Activated naive CD4-positive, alpha-beta T cell treated with anti-CD3 and anti-CD28 coated beads, Interleukin-2, amount 10 ng/mL, durations not matched to agents 7 days and 5 days (primary cell): ENCODE measurements at regions not wholly inside any gene's neighbourhood (a gene's known extent, or its start where the extent isn't known, plus 50 kb on each side); places are given as distances from the start of the nearest gene placed in this dataset.
"Not testable (repeated sequence)": the region's sequence is repeated elsewhere in the genome, so short reads cannot be mapped to it uniquely, and the experiment has no call there.

ENCODE experiments used
- CTCF ChIA-PET: fragments of 350-600 bp; sonication (Branson Sonifier 250); formaldehyde crosslinking; loops from one replicate; lab custom pipeline; 2021; ENCODE audit warnings: antibody characterized with exemption; lab: Charles Lee
- DNase-seq: peaks from one replicate; pipeline ENCODE4 v3.0.0-alpha.2; 2020
- H3K27ac Mint-ChIP-seq: one replicate; pipeline ENCODE4 v1.8.0; 2021; ENCODE audit warnings: mild to moderate bottlenecking, moderate library complexity, mixed read lengths
- H3K27me3 Mint-ChIP-seq: one replicate; pipeline ENCODE4 v1.8.0; 2021; ENCODE audit warnings: mild to moderate bottlenecking, mixed read lengths
- H3K36me3 Mint-ChIP-seq: one replicate; pipeline ENCODE4 v1.8.0; 2021; ENCODE audit warnings: mixed read lengths
- H3K4me1 Mint-ChIP-seq: one replicate; pipeline ENCODE4 v1.8.0; 2021; ENCODE audit warnings: mixed read lengths
- H3K4me3 Mint-ChIP-seq: one replicate; pipeline ENCODE4 v1.8.0; 2021; ENCODE audit warnings: mild to moderate bottlenecking, moderate library complexity, mixed read lengths
- H3K9me3 Mint-ChIP-seq: one replicate; pipeline ENCODE4 v1.8.0; 2021; ENCODE audit warnings: mixed read lengths

DNA sequence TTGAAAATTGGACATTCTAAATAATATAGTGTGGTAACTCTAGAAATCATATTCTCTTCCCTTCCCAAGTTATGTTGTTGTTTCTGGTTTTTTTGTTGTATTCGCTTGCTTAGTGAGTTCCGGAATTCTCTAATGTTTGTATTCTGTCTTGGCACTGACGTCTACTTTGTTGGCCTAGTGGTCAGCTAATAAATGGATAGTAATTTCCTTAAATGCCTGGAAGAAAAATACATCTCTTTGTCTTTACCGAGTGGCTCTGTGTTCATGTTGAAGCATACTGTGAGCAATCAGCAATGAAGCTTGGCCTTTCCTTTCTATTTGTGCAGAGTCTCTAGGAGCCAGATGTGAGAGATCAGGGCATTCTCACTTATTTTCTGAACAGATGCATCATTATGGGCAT, 1225.7 kb downstream of the JRKL start:
- no peak overlapping the region for H3K4me3 Mint-ChIP-seq
- H3K27ac Mint-ChIP-seq = no peak overlapping the region
- DNase-seq = no peak
- H3K9me3 Mint-ChIP-seq = peaks cover 8% of the 10 kb centered on the region
- H3K36me3 Mint-ChIP-seq = no peaks in the 10 kb centered on the region
- no peaks in the 10 kb centered on the region for H3K27me3 Mint-ChIP-seq
- CTCF ChIA-PET = no interaction called here
- no peaks in the 10 kb centered on the region for H3K4me1 Mint-ChIP-seq

DNA sequence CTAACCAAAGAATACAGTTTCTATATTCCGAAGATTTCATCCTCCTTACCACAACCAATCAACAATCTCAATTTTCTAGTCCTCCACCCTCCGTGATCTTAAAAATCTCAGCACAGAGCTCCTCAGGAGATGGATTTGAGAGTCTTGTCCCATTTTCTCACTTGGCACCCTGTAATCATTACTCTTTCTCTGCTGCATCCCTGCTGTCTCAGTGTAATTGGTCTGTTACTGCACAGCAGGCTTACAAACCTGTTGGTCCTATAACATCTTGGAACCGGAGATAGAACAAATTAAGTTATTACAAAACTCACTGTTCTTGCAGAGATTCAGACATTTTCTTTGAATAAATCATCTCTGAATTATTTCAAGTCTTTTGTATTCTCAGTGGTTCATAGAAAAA, 1227.2 kb downstream of the JRKL start:
- CTCF ChIA-PET = no interaction called here
- Mint-ChIP-seq H3K27me3 (no peaks in the 10 kb centered on the region), H3K4me1 (no peaks in the 10 kb centered on the region), H3K4me3 (no peak overlapping the region), H3K9me3 (peaks cover 8% of the 10 kb centered on the region), H3K36me3 (no peaks in the 10 kb centered on the region), H3K27ac (no peak overlapping the region)
- no peak for DNase-seq

DNA sequence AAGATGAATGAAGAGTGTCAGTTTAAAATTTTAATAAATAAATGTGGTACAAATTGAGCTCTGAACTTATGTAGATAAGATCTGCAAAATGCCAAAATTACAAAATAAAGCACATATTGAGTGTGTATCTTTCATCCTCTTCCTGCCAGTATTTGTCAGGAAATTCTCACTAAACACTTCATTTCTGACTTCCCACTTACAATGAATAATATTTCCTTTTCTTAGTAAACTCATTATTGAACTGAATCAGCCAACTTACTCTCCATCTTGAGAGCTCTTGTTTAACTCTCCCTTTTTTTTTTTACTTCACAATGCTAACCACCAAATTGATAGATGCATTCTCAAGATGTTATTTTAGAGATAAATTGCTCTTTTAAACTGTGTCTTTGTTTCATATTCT, 1230.2 kb downstream of the JRKL start:
- Mint-ChIP-seq H3K27ac (no peak overlapping the region), H3K27me3 (no peaks in the 10 kb centered on the region), H3K36me3 (no peaks in the 10 kb centered on the region), H3K4me3 (no peak overlapping the region), H3K4me1 (no peaks in the 10 kb centered on the region), H3K9me3 (peaks cover 8% of the 10 kb centered on the region)
- CTCF ChIA-PET = no interaction called here
- DNase-seq = no peak

DNA sequence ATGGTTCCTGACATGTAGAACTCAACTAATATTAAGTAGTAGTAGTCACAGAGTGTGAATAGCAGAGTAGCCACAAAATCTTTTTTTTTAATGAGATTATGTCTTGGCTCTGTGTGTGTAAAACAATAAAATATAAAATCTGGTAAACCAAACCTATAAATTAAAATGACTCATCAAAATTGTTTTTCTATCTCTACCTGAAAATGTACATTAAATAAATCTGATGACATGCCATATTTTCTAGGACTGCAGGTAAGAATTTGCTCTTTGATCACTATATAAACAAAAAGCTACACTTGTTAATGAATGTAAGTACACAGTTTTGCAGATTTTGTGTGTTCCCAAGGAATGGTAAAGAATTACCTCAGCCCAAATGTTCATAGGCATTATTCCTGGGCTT, 1231.5 kb downstream of the JRKL start:
- H3K27me3 Mint-ChIP-seq = no peaks in the 10 kb centered on the region
- DNase-seq = no peak
- CTCF ChIA-PET = no interaction called here
- no peak overlapping the region for H3K27ac Mint-ChIP-seq
- no peak overlapping the region for H3K4me3 Mint-ChIP-seq
- peaks cover 4% of the 10 kb centered on the region for H3K9me3 Mint-ChIP-seq
- no peaks in the 10 kb centered on the region for H3K36me3 Mint-ChIP-seq
- H3K4me1 Mint-ChIP-seq = no peaks in the 10 kb centered on the region

DNA sequence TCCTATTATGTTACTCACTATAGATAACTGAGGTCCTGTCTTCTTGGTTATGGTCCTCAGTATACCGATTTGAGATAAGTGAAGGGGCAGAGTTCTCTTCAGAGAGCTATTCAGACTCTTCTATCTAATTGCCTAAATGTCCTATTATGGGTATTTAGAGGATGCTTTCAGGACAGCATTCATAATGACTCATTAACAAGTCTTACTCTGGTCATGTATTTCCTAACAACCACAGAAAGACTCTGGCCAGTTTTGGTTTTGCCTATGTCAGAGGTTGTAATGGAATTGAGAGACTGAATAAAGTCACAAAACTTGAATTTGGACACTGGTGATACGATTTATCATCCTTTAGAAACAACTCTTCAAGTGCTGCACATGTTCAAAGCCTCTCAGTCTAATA, 1233.0 kb downstream of the JRKL start:
- no peak overlapping the region for H3K4me3 Mint-ChIP-seq
- CTCF ChIA-PET = no interaction called here
- no peak overlapping the region for H3K27ac Mint-ChIP-seq
- no peak for DNase-seq
- H3K4me1 Mint-ChIP-seq = no peaks in the 10 kb centered on the region
- no peaks in the 10 kb centered on the region for H3K27me3 Mint-ChIP-seq
- H3K9me3 Mint-ChIP-seq = no peaks in the 10 kb centered on the region
- H3K36me3 Mint-ChIP-seq = no peaks in the 10 kb centered on the region

DNA sequence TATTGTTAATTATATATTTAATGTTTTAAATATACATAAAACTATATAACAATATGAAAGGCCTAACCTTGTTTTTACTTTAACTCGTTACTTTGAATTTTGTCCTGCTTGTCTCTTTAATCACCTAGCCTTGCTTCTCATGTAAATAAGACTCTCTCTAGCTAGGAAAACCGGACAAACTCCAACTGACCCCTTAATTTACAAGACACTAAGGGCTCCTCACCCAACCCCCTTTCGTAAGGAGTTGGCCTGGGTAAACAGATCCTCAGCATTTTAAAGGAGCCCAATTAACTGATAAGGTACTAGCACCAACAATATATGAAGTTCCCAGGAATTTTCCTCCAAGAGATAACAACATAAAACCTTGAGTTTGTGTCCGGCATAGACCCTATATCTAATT, 1246.9 kb downstream of the JRKL start:
- DNase-seq, H3K36me3 Mint-ChIP-seq, H3K27ac Mint-ChIP-seq, H3K4me3 Mint-ChIP-seq, H3K27me3 Mint-ChIP-seq, CTCF ChIA-PET, H3K4me1 Mint-ChIP-seq: not testable (repeated sequence)
- H3K9me3 Mint-ChIP-seq = peaks cover 16% of the 10 kb centered on the region

DNA sequence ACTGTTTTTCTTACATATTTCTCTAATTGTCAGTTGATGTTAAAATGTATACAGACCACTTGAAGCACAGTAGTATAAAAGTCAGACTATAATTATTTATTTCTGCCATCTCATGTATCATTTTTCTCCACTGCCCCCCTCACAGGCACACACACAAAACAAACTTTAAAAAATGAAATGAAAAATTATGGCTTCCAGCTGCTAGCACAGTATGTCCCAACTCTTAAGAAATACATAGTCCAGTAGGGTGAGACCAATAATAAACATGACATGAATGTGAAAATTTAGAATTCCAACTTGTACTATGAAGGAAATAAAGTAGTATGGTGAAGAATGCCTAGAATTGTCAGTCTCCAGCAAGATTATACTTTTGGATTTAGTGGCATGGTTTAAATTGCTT, 1247.9 kb downstream of the JRKL start:
- CTCF ChIA-PET = no interaction called here
- Mint-ChIP-seq H3K4me1 (no peaks in the 10 kb centered on the region), H3K9me3 (peaks cover 14% of the 10 kb centered on the region), H3K36me3 (no peaks in the 10 kb centered on the region), H3K27me3 (no peaks in the 10 kb centered on the region), H3K27ac (no peak overlapping the region), H3K4me3 (no peak overlapping the region)
- DNase-seq = no peak

DNA sequence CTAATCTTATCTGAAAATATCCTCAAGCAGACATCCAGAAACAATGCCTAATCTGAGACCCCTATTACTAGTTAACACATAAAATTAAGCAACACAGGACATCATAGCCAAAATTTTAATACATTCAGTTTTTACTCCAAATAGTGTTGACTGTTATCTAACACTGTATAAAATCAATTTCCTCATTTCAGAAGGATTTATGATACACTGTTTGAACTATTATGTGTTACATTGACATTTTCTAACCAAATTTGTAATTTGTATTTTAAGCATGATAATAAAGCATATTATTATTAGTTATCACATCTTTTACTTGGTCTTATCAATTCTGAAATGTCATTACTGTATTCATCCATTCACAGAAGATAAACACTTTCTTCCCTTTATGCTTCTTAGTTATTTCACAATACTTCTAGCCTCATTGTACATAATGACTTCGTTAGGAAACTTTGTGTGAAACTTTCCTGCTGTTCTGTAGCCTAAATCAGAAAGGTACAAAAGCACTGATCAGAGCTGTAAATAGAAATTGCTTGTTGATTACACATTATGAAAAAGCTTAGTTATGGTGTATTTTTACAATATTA, 1248.9 kb downstream of the JRKL start:
- no peak overlapping the region for H3K27ac Mint-ChIP-seq
- no peaks in the 10 kb centered on the region for H3K36me3 Mint-ChIP-seq
- DNase-seq = no peak
- CTCF ChIA-PET = no interaction called here
- H3K27me3 Mint-ChIP-seq = no peaks in the 10 kb centered on the region
- H3K4me1 Mint-ChIP-seq = no peaks in the 10 kb centered on the region
- no peak overlapping the region for H3K4me3 Mint-ChIP-seq
- peaks cover 13% of the 10 kb centered on the region for H3K9me3 Mint-ChIP-seq

DNA sequence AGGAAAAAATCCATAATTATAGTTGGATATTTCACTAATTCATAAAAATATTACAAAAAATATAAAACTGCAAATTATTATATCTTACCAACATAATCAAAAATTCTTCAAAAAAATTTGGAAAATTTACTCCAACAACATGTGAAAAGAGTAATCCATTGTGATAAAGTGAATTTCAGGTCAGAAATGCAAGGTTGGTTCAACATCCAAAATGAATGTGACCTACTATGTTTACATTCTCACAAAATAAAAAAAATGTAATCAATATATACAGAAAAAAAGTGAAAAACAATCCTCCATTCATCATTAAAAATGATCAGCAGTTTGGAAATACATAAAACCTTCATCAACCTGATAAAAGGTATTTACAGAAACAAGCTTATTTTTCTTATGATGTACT, 1252.2 kb downstream of the JRKL start:
- Mint-ChIP-seq H3K27ac (no peak overlapping the region), H3K36me3 (no peaks in the 10 kb centered on the region), H3K27me3 (no peaks in the 10 kb centered on the region), H3K9me3 (peaks cover 12% of the 10 kb centered on the region), H3K4me1 (no peaks in the 10 kb centered on the region), H3K4me3 (no peak overlapping the region)
- CTCF ChIA-PET = no interaction called here
- DNase-seq = no peak

DNA sequence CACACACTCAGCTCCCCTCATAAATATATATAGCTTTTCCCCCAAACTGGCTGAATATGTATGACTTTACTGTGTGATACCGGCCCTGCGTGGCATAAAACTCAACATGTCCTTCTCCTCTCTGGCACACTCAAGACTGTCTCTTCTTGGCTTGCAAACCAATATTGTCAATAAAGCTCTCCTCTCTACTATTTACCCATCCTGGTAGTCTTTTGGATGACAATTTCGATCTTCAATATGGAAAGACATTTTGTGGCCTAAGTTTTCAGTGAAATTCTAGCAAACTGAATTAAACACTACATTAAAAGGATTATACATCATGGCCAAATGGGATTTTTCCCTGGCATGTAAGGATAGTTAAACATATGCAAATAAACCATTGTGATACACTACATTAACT, 1255.9 kb downstream of the JRKL start:
- Mint-ChIP-seq H3K36me3 (no peaks in the 10 kb centered on the region), H3K4me1 (no peaks in the 10 kb centered on the region), H3K9me3 (peaks cover 15% of the 10 kb centered on the region), H3K27ac (no peak overlapping the region), H3K4me3 (no peak overlapping the region), H3K27me3 (no peaks in the 10 kb centered on the region)
- DNase-seq = no peak
- CTCF ChIA-PET = no interaction called here

DNA sequence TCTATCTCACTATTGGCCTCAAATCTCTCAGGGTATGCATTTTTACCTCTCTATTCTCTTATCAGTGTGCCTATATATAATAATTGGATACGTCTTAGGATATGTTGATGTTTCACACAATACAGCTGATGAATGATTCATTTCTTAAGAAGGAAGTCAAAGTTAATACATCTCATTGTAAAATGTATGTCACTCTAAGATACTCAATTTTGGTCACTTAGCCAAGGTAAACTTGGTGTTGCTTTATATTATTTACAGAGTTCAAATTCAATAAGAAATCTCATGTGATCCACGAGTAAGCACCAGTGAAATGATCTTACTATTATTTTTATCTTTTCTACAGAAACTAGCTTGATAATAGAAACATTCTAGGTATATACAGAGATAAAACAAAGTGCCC, 1266.5 kb downstream of the JRKL start:
- H3K4me3 Mint-ChIP-seq = no peak overlapping the region
- H3K27ac Mint-ChIP-seq = no peak overlapping the region
- H3K27me3 Mint-ChIP-seq = no peaks in the 10 kb centered on the region
- DNase-seq = no peak
- CTCF ChIA-PET = no interaction called here
- no peaks in the 10 kb centered on the region for H3K4me1 Mint-ChIP-seq
- H3K36me3 Mint-ChIP-seq = no peaks in the 10 kb centered on the region
- H3K9me3 Mint-ChIP-seq = no peaks in the 10 kb centered on the region

DNA sequence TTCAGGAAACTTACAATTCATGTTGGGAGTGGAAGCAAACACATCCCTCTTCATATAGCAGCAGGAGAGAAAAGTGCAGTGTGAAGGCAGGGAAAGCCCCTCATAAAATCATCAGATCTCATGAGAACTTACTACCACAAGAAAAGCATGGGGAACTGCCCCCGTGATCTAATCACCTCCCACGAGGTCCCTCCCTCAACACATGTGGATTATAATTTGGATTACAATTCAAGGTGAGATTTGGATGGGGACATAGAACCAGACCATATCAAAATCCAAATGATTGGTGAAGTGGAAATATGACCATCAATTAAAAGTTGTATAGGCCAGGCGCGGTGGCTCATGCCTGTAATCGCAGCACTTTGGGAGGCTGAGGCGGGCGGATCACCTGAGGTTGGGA, 1268.0 kb downstream of the JRKL start:
- Mint-ChIP-seq H3K27ac (no peak overlapping the region), H3K9me3 (no peaks in the 10 kb centered on the region), H3K36me3 (no peaks in the 10 kb centered on the region), H3K27me3 (no peaks in the 10 kb centered on the region), H3K4me3 (no peak overlapping the region), H3K4me1 (no peaks in the 10 kb centered on the region)
- CTCF ChIA-PET = no interaction called here
- DNase-seq = no peak

DNA sequence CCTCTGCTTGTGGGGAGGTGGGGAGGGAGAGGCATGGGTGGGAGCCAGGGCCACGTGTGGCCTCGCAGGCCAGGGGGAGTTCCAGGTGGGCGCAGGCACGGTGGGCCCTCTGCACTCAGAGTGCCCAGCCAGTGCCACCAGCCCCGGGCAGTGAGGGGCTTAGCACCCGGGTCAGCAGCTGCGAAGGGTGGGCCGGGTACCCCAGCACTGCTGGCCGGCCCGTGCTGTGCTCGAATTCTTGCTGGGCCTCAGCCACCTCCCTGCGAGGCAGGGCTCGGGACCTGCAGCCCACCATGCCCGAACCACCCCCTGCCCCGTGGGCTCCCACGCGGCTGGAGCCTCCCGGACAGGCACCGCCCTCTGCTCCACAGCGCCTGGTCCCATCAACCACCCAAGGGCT, 1277.2 kb downstream of the JRKL start:
- Mint-ChIP-seq H3K27me3 (no peaks in the 10 kb centered on the region), H3K27ac (no peak overlapping the region), H3K36me3 (no peaks in the 10 kb centered on the region), H3K4me3 (no peak overlapping the region), H3K4me1 (no peaks in the 10 kb centered on the region), H3K9me3 (peaks cover 6% of the 10 kb centered on the region)
- no peak for DNase-seq
- CTCF ChIA-PET = no interaction called here

DNA sequence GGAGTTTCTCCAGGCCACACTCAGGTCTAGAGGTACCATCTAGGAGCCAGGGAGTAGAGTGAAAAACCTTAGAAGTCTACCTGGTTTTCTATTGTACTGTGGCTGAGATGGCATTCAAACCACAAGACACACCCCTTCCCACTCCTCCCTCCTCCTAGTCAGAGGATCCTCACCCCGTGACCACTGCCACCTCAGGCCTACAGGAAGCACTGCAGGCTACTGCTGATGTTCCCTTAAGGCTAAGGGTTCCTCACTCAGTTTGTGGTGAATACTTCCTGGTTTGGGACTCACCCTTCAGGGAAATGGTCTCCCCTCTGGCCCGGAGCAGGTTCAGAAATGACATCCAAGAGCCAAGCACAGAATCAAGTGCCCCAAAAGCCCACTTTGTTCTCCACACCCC, 1293.9 kb downstream of the JRKL start:
- DNase-seq = no peak
- CTCF ChIA-PET = no interaction called here
- Mint-ChIP-seq H3K9me3 (peaks cover 13% of the 10 kb centered on the region), H3K27me3 (no peaks in the 10 kb centered on the region), H3K27ac (no peak overlapping the region), H3K36me3 (no peaks in the 10 kb centered on the region), H3K4me1 (no peaks in the 10 kb centered on the region), H3K4me3 (no peak overlapping the region)

DNA sequence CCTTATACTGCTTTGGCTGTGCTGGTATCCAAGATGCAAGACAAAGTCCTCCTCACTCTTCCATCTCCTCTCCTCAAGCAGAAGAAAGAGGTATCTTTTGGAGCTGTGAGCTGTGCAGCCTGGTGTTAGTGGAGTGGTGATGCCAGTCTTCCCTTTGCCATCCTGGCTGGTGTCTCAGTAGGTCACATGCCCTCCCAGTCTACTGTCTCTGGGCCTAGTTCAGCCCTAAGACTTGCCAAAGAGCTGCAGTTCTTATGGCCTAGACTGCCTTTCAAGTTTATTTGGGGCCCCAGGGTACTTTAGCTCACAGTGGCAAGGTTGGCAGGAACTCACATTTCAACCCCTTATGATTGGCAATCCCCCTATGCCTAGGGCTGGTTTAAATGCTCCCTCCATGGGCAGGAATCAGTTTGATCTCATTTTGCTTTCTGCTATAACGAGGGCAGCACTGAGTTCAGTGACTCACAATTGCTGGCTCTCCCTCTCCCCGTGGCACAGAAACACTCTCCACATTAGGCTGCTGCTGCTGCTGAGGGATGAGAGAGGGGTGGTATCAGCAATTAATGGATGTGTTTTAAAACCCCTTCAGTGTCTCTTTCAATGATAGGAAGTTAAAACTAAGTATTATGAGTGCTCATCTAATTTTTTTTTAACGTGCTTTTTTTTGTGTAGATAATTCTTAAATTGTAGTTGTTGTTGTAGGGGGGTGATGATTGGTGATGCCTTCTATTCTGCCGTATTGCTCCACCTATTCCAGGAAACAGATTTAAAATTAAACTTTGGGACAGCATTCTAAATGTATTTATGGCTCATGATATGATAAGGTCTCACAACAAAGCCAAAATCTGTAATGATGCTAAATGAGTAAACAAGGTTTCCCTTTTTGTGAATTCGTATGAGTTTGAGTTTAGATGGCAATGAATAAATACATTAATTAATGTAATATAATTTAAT, 1295.0 kb downstream of the JRKL start:
- no peak overlapping the region for H3K27ac Mint-ChIP-seq
- no peaks in the 10 kb centered on the region for H3K27me3 Mint-ChIP-seq
- no peak for DNase-seq
- CTCF ChIA-PET = no interaction called here
- H3K4me1 Mint-ChIP-seq = no peaks in the 10 kb centered on the region
- H3K4me3 Mint-ChIP-seq = no peak overlapping the region
- no peaks in the 10 kb centered on the region for H3K36me3 Mint-ChIP-seq
- peaks cover 10% of the 10 kb centered on the region for H3K9me3 Mint-ChIP-seq
